ENCODE measurements at regions not wholly inside any gene's neighbourhood (a gene's known extent, or its start where the extent isn't known, plus 50 kb on each side); places are given as distances from the start of the nearest gene placed in this dataset.

- no peak for DNase-seq (ENCODE audit: low spot score)
- Histone ChIP-seq H3K27ac (no peak overlapping the region), H3K27me3 (no peaks in the 10 kb centered on the region), H3K9me3 (no peaks in the 10 kb centered on the region), H3K4me3 (no peak overlapping the region), H3K4me1 (no peaks in the 10 kb centered on the region), H3K36me3 (no peaks in the 10 kb centered on the region)
- no peak for TF ChIP-seq CTCF (IDR thresholded peaks at IDR 0.05)
These were observed 820.5 kb downstream of the GATA3 start for GRCh38 chr10:8874972-8875371.

- Histone ChIP-seq H3K9me3 (no peaks in the 10 kb centered on the region), H3K4me1 (no peaks in the 10 kb centered on the region), H3K4me3 (no peak overlapping the region), H3K27me3 (no peaks in the 10 kb centered on the region), H3K27ac (no peak overlapping the region), H3K36me3 (no peaks in the 10 kb centered on the region)
- no peak for DNase-seq (ENCODE audit: low spot score)
- TF ChIP-seq CTCF (IDR thresholded peaks at IDR 0.05), result no peak
These were observed 821.7 kb downstream of the GATA3 start for GRCh38 chr10:8876171-8876570.

- no peak overlapping the region for H3K27ac ChIP-seq
- no peak for TF ChIP-seq CTCF (IDR thresholded peaks at IDR 0.05)
- no peaks in the 10 kb centered on the region for H3K9me3 ChIP-seq
- no peak for DNase-seq (ENCODE audit: low spot score)
- no peaks in the 10 kb centered on the region for H3K4me1 ChIP-seq
- no peak overlapping the region for H3K4me3 ChIP-seq
- no peaks in the 10 kb centered on the region for H3K27me3 ChIP-seq
- no peaks in the 10 kb centered on the region for H3K36me3 ChIP-seq
These were observed 835.0 kb downstream of the GATA3 start for GRCh38 chr10:8889538-8889937.

GRCh38 chr10:8893102-8893501, 838.6 kb downstream of the GATA3 start:
- H3K36me3 ChIP-seq, result no peaks in the 10 kb centered on the region
- H3K27me3 ChIP-seq, result no peaks in the 10 kb centered on the region
- no peak for TF ChIP-seq CTCF (IDR thresholded peaks at IDR 0.05)
- H3K9me3 ChIP-seq, result no peaks in the 10 kb centered on the region
- no peak overlapping the region for H3K4me3 ChIP-seq
- H3K27ac ChIP-seq, result no peak overlapping the region
- no peaks in the 10 kb centered on the region for H3K4me1 ChIP-seq
- no peak for DNase-seq (ENCODE audit: low spot score)

- no peak overlapping the region for H3K27ac ChIP-seq
- TF ChIP-seq CTCF (IDR thresholded peaks at IDR 0.05), result no peak
- H3K36me3 ChIP-seq, result no peaks in the 10 kb centered on the region
- no peak for DNase-seq (ENCODE audit: low spot score)
- no peak overlapping the region for H3K4me3 ChIP-seq
- H3K9me3 ChIP-seq, result no peaks in the 10 kb centered on the region
- H3K27me3 ChIP-seq, result no peaks in the 10 kb centered on the region
- no peaks in the 10 kb centered on the region for H3K4me1 ChIP-seq
These were observed 839.7 kb downstream of the GATA3 start for GRCh38 chr10:8894148-8894547.

- no peak for TF ChIP-seq CTCF (IDR thresholded peaks at IDR 0.05)
- Histone ChIP-seq H3K4me3 (no peak overlapping the region), H3K36me3 (no peaks in the 10 kb centered on the region), H3K27me3 (no peaks in the 10 kb centered on the region), H3K27ac (no peak overlapping the region), H3K9me3 (no peaks in the 10 kb centered on the region), H3K4me1 (no peaks in the 10 kb centered on the region)
- DNase-seq (ENCODE audit: low spot score), result no peak
These were observed 843.3 kb downstream of the GATA3 start for GRCh38 chr10:8897769-8898168.

Data from right atrium auricular region (tissue), 2 donors.